ENCODE measurements at regions not wholly inside any gene's neighbourhood (a gene's known extent, or its start where the extent isn't known, plus 50 kb on each side); places are given as distances from the start of the nearest gene placed in this dataset.

- TF ChIP-seq EZH2phosphoT487 (IDR thresholded peaks at IDR 0.05) (no peak), CTCF (IDR thresholded peaks at IDR 0.05) (no peak), EZH2 (IDR thresholded peaks at IDR 0.05) (no peak)
Observed at GRCh38 chr1:41975850-41976569, 57.3 kb upstream of the HIVEP3 start.

Data from neural progenitor cell (in vitro differentiated cells).